ENCODE measurements at regions not wholly inside any gene's neighbourhood (a gene's known extent, or its start where the extent isn't known, plus 50 kb on each side); places are given as distances from the start of the nearest gene placed in this dataset.

DNA sequence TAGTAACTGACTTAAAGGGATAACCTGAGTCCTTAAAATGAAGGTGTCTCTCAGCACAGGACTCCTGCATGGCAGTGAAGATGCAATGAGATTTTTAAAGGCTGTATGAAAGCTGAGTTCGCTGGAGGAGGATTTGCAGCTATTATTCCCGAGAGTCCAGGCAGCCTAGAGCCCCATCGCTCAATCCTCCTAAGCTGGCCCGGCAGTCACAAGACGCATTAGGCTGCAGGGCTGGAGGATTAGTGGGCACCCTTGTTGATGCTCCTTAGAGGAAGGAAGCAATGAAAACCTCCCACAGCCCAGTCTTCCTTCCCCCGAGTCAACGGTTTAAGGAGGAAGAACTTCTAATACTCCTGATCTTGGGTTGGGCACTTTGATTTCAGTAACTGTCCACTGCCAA lies 239.5 kb downstream of the EFNB2 start:
- no peak for DNase-seq

DNA sequence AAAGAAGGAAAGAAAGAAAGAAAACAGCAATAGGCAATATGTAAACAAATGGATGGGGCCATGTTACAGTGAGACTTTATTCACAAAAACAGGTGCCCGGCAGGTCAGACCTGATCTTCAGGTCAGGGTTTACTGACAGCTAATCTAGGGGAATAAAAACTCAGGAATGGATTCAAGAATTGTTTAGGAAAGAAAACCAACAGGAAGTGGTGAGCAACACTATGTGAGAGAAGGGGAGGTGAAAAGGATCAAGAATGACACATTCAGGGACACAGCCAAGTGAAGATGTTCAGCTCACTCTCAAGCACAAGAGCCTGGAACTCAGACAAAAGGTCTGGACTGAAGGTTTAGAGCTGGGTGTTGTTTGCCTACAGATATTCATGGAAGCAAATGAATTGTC lies 244.5 kb downstream of the EFNB2 start:
- DNase-seq = no peak

DNA sequence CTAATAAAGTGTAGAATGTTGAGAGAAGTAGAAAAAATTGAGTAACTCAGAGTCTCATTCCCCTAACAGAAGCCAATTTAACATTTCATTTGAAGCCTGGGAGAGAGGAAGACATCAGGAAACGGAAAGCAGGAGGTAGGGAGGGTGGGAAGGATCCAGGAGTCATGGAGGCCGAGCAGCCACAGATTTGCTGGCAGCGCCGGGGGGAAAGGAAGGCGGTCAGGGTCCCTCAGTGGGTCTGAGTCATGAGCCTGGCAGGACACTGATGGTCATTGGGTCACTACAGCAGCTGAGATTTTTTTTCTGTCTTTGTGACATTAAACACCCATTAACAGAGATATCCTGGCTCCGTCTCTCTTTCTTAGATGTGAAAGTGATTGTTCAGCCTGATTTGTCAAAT lies 248.1 kb downstream of the EFNB2 start:
- DNase-seq = no peak

DNA sequence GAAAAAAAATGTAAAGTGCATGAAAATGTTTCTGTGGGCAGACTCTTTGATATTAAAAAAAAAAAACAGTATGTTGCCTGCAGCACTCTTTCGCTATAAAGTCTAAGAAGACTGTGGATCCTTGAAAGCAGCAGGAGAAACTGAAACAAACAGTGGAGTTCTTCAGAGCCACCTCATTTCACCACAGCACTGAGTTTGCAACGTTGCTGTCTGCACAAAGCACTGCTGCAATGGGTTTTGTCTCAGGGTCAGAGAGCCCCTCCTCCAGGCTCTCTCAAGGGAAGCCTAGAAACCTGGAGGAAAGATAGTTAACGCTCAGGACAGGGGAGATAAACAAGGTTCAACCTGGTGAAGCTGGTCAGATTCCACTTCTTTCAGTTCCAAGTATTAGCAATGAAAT lies 248.7 kb downstream of the EFNB2 start:
- DNase-seq = no peak

DNA sequence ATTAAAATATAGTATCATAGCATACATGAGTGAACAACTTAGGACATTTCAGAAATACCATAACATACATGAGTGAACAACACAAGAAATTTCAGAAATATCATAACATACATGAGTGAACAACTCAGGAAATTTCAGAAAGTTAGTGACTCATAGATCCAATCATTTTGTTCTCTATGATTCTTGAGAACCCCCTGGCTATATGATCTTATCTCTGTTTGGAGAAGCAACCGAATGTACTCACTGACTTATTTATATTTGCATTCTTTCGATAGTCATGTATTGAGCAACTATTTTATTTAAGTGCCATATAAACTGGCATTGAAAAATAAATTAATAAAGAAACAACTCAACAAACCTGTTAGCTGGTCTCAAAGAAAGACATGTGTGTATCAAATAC lies 251.1 kb downstream of the EFNB2 start:
- DNase-seq = no peak

DNA sequence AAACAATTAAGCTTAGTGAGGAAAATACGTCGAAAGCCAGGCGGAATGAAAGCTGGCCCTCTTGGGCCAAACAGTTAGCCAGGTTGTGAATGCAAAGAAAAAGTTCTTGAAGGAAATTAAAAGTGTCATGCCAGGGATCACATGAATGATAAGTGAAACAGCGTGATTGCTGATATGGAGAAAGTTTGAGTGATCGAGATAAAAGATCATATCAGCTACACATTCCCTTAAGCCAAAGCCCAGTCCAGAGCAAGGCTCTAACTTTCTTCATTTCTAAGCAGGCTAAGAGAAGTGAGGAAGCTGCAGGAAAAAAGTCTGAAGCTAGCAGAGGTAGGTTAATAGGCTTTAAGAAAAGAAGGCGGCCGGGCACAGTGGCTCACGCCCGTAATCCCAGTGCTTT lies 254.0 kb downstream of the EFNB2 start:
- no peak for DNase-seq

DNA sequence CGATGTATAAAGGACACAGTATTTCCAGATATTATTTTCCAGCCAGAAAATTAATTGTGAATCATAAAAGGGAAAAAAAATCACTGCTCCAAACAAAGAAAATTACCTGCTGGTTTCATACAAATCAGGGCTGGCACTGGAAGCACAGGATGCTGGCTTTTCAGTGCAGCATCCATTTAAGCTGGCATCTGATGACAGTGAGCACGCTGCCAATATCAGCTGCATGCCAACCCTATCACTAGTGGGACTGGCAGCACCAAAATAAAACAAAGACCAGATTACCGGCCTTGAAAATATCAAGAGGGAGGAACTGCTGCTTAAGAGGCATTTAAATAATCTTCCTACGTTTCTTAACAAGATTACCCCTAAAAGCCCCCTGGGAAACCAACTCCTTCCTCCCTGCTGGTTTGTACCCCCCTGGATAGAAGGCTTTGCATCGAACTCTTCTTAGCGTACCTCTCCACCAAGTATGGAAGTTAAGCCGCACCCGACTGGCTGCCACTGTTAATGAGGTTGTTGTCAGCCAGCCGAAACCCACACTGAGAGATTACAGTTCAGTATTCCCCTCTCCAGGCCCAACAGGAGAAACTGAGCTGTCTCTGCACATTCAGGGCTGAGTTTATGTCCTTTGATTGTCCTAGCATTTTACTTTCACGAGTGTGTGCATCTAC lies 257.8 kb downstream of the EFNB2 start:
- no peak for DNase-seq

DNA sequence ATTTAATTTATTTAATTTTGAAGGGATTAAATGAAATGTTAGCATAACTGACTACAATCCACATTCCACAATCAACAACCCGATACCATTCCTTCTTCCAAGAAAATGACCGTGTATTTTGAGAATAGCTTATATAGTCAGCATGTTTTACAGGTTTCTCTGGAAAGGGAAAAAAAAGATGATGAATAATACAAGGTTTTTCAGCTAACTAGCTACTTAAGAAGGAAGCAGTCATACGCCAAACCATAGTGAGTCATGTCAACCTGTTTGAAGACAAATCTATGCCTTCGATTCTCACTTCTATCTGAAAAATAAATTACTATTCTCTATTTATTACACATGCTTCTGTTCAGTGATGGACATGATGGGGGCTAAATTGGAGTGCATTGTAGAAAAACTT lies 258.6 kb downstream of the EFNB2 start:
- no peak for DNase-seq

DNA sequence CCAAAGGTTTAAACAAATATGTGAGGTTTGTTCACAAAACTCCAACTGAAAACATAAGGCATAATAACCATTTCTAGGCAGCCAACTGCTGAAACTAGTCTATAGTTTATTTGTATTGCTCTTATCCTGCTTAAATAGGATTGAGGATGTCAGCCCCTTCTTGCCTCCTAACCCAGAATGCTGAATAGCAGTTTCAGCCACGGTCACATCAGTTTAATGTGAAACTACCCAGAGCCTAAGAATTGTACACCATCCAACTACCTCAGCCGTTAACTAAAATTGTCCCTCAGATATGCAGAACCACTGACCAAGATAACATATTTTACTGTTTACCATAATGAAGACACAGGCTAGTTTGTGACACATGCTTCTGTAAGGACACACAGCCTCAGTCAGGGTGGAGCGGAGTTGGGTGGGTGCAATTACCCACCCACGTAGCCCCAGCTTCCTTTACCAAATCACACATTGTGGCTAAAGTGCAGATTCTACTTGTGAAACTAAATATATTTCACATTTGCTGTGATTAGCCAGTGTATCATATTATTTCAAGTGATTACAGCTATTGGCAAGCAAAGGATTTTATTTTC lies 259.9 kb downstream of the EFNB2 start:
- no peak for DNase-seq

DNA sequence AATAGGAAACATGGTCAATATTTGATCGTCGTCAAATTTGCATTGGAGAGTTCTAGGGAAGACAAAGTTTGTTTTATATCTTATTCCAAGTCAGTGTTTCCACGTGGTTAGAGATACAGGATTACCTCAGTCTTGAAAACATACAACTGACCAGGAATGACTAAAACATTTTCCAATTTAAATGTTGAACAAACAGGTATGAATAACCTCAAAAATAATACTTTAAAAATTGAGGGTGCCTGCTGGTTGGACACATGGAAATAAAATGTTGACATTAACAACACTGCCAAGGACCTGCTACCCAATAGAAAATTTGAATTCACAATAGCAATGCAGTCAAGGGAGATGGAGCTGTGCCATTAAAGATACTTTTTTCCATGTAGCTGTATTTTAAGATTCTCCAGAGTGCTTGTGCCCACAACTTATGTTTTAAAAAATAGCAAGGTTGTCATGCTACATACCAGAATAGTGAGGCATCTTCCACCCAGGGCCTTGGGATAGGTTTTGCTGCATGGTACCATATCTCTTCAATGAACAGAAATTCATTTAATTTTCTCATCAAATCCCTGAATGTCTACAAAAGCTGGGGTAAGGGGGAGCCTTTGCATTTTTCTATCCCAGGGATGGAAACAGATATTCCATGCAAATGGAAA lies 260.8 kb downstream of the EFNB2 start:
- no peak for DNase-seq

DNA sequence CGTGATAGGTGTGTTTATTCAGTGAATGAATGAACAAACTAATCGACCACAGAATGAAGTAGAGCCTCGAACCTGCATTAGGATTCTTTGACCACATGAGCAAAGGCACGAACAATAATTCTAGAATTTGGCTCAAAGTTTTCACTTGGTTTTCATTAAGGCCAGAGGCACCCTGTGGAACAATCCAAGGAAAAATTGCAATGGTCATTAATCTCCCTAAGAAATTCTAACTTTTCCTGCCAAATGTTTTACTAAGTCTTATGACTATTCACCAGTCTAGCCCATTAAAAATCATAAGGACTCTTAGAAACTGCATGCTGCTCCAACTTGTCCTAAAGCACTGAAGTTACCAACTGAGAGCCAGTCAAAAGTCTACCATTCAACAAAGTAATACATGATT lies 271.7 kb downstream of the EFNB2 start:
- DNase-seq = no peak

DNA sequence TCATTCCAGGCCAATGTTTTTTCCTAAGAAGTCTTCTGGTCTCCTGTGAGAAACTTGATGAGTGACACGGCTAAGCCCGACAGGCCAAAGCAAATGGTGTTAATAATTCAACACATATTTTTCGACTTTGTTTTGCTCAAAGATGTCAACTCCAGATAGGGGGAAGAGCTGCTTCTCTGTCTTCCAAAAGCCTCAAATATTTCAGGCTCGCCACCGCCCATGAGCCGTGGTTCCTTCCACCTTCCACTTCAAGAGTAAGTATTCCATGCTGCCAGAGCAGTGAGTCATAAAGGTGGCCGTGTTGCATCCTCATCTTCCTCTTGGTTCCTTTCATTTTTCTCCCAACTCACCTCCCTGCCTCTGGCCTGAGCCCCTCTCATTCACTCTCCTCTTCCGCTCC lies 272.6 kb downstream of the EFNB2 start:
- DNase-seq = no peak

DNA sequence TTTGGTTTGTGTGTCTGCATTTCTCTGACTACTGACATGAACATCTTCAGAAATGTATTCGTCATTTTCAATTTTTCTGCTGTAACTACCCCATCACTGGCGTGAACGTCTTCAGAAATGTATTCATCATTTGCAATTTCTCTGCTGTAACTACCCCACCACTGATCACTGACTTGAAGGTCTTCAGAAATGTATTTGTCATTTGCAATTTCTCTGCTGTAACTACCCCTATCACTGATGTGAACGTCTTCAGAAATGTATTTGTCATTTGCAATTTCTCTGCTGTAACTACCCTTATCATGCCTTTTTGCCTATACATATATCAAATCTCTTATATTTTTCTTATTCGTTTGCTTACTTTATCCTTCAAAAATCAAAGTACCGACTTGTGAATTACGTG lies 274.0 kb downstream of the EFNB2 start:
- DNase-seq = no peak

DNA sequence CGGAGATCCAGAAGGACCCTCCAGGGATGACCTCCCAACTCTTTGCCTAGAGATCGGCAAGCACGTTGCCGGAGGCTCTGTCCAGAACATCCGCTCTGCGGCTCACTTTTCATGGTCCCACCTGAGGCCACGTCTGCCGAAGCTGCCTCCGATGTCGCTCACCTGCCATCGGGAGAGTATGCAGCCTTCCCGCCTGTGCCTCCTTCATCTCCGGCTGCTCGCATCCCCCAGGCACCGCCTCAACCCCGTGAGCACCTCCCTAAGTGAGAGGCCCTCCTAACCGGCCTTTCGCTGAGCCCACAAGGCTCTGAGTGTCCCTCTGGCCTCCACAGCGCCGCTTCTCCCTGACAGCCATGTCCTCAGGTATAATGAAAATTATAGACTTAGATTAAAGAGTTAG lies 275.1 kb downstream of the EFNB2 start:
- DNase-seq = no peak

DNA sequence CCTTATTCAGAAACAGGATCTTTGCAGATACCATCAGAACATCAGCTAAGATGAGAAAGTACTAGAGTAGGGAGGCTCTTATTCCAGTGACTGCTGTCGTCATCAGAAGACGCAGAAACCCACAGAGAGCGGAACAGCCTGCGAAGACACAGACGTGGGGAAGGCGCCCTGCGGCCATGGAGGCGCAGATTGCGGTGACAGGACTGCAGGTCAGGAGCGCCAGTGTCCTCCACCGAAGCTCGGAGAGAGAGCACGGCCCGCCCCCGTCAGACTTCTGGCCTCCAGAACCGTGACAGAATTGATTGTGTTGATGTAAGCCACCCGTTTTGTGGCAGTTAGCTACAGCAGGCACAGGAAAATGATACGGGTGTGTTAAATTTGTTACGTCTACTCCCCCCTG lies 275.5 kb downstream of the EFNB2 start:
- no peak for DNase-seq

DNA sequence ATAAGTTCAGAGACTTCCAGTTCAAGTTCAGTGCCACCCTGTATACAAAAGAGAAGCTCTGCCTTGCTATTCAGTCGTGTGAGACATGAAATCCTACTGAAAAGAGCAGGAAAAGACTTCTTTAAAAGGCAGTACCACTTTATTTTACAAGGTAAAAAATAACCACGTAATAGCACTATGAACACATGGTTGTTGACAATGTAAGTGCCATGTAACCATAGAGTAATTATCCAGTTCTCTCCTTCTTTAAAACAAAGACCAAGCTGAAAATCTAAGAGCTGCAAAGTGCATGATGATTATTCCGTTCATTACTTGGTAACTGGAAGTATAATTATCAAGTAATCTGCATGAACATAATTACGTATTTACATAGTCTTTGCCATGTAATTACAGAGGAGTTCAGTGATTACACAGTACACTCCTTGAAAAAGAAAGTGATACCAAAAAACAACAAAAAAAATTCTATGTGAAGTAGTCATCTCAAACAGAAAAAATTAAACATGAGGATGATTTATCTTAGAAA lies 288.7 kb downstream of the EFNB2 start:
- DNase-seq = peak; percentile 8

DNA sequence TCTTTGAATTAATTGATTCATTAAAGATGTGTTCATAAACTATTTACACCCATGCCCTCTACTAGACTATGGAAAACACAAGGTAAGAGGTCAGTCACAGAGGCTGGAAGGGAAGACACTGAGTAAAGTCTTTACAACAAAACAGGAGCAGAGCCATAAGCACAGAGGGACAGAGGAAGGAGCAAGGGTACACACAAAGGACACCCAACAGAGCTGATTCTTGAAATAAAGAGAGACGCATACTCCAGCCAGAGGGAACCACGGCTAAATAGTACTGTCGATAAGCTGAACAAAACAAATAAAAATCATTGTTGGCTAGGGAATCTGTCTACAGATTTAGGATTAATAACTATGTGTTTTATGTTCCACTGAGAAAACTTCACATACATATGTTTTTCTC lies 289.2 kb downstream of the EFNB2 start:
- no peak for DNase-seq

DNA sequence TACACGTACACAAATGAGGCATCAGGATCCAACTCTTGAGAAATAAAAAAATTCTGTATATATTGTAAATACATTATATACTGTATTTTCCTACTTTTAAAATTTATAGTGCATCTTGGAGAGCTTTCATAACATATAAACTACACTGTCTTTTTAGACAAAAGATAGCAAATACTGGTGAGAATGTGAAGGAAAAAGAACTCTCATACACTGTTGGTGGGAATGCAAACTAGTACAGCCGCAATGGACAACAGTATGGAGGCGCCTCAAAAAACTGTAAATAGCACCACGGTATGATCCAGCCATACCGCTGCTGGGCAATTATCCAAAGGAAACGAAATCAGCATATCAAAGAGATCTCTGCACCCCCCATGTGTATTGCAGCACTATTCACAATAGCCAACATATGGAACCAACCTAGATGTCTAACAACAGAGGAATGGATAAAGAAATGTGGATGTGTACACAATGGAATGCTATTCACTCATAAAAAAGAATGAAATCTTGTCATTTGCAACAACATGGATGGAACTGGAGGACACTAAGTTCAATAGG lies 292.4 kb downstream of the EFNB2 start:
- no peak for DNase-seq

DNA sequence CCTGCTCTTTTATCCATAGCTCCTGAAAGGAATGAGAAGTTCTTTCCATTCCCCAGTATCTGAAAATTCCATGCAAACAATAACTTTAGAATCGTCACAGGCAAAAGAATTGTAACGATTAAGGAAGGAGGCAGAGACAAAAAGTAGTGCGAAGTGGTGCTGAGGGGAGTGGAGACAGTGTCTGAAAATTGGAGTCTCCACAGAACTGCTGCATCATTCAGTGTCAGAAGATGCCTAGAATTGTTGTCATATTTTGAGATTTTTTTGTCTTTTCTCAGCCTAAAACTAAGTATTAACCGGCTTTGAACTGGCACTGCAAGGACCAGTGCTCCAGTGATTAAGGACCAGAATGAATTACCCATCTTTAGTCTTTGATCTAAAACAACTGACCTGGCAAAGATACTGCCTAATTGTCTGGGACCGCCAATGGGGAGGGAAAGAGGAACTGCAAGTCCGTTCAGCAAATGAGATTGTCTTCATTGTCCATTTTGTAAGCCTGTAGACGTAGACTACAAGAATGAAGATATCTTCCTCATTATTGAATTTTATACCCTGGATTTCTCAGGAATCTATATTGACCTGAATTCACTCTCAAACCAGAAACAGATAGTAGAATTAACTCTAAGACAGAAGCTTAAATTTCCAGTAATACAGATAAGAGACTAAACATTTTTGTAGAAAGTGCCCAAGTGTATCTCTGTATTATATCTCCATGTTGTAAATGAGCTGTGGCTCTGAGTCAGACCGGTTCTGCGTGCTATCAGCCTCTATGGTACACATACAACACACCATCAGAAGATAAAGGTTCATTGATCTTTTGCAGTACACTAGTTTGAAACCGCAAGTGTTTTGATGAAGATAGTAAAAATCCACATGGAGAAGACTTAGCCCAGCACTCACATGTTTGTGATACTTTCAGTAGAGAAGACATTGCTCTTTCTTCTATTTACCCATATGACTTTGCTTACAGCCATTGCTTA lies 293.2 kb downstream of the EFNB2 start:
- no peak for DNase-seq

DNA sequence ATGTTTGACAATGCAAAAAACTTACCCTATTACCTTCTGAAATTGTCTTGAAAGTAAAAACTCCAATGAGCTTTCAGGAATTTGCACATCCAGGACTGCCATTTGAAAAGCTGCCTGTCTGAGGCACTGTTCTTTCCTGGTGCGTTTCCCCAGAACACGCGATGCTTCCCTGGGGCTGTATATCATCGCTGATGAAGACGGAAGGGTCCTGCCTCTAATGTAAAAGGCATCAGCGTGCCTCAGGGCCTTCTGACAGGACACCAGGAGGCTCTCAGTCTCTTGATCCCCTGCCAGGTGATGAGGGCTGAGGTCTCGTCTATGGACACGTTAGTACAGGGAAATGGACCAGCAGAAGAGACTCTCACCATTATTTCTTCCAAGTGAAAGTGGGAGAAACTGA lies 296.8 kb downstream of the EFNB2 start:
- no peak for DNase-seq

DNA sequence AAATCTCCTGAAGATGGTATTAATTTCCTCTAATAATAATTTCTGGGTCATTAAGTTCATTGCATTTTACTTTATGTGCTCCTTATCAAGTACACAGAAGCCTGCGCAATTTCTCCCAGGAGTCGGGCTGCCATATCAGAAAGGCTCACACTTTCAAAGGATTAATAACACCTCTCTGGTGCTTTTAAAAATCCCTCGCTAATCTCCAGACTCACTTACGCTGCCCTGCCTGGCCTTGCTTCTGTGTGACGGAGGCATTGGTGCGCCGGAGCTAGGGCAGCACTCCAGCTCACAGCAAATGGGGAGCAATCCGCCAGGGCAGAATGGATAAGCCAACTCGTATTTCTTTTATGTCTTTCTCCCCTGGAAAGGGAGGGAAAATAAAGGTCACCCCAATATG lies 300.8 kb downstream of the EFNB2 start:
- no peak for DNase-seq

DNA sequence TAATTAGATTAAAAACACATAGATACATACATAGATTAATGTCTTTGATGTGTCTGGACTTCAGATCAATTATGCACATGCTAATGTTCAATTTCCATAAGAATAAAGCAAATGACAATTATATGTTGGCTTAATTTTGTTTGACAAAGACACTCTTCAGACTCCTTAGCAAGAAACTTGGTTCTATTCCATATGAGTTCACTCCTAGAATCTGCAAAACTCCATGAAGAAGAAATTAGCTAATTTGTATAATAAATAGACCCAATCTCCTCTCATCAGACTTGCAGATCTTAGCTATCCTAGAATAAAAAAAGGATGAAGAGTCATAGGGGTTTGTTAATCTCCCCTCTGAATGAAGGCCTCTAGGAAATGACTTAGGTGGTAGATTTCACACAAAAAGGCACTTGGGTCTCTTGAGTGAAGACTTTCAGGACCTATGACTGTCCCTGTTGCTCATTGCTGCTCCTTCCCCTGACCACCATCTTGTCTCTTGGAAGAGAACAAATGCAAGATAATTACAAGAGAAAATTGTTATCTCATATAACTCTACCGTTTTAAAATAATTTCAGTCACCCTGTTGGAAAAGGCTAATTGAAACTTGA lies 302.2 kb downstream of the EFNB2 start:
- DNase-seq = no peak

DNA sequence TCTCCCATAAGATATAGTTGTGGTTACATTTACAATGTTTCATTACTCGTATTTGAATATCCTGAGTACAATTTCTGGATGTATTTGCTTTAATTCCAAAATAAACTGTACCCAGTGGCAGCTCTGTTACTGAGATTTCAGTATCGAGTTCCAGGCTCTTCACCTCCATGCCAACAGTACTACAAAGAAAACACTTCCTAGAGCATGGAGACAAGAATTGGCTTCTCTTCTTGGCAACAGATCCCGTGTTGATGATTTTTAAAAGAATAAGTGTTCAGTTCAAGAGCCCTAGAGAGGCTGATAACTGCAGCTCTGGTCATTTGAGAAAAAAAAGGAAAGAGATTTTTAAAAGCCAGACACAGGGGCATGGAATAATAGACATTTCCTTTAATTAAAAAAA lies 302.8 kb downstream of the EFNB2 start:
- DNase-seq = no peak
